Glutamatergic neuron (in vitro differentiated cells): ENCODE measurements at regions not wholly inside any gene's neighbourhood (a gene's known extent, or its start where the extent isn't known, plus 50 kb on each side); places are given as distances from the start of the nearest gene placed in this dataset.

ENCODE experiments used
- DNase-seq: peaks from one replicate; pipeline ENCODE4 v3.0.0; 2022
- H3K27ac Mint-ChIP-seq: one replicate; pipeline ENCODE4 v1.8.0; 2020; ENCODE audit warnings: mild to moderate bottlenecking, mixed read lengths, inconsistent platforms; ENCODE audit not compliant: unreplicated experiment
- H3K27me3 Mint-ChIP-seq: one replicate; pipeline ENCODE4 v1.8.0; 2020; ENCODE audit warnings: mild to moderate bottlenecking, moderate library complexity, mixed read lengths, inconsistent platforms; ENCODE audit not compliant: unreplicated experiment
- H3K36me3 Mint-ChIP-seq: one replicate; pipeline ENCODE4 v1.8.0; 2020; ENCODE audit warnings: mild to moderate bottlenecking, mixed read lengths, inconsistent platforms; ENCODE audit not compliant: unreplicated experiment
- H3K4me1 Mint-ChIP-seq: one replicate; pipeline ENCODE4 v1.8.0; 2020; ENCODE audit warnings: mild to moderate bottlenecking, low read depth, mixed read lengths, inconsistent platforms; ENCODE audit not compliant: unreplicated experiment
- H3K4me3 Mint-ChIP-seq: one replicate; pipeline ENCODE4 v1.8.0; 2020; ENCODE audit warnings: mild to moderate bottlenecking, mixed read lengths, inconsistent platforms; ENCODE audit not compliant: unreplicated experiment
- H3K9me3 Mint-ChIP-seq: one replicate; pipeline ENCODE4 v1.8.0; 2020; ENCODE audit warnings: mild to moderate bottlenecking, moderate library complexity, mixed read lengths, inconsistent platforms; ENCODE audit not compliant: unreplicated experiment
- TF ChIP-seq, protein P1 (sequence below): fragments of 200-600 bp; sonication (generic); IDR thresholded peaks from one replicate; pipeline ENCODE4 v1.5.0; 2021; ENCODE audit not compliant: partially characterized antibody, unreplicated experiment

- Mint-ChIP-seq H3K4me3 (no peak overlapping the region), H3K36me3 (peaks cover 8% of the 10 kb centered on the region), H3K4me1 (peaks cover 6% of the 10 kb centered on the region), H3K27me3 (peaks cover 6% of the 10 kb centered on the region), H3K9me3 (no peaks in the 10 kb centered on the region), H3K27ac (no peak overlapping the region)
- TF ChIP-seq, protein P1, sequence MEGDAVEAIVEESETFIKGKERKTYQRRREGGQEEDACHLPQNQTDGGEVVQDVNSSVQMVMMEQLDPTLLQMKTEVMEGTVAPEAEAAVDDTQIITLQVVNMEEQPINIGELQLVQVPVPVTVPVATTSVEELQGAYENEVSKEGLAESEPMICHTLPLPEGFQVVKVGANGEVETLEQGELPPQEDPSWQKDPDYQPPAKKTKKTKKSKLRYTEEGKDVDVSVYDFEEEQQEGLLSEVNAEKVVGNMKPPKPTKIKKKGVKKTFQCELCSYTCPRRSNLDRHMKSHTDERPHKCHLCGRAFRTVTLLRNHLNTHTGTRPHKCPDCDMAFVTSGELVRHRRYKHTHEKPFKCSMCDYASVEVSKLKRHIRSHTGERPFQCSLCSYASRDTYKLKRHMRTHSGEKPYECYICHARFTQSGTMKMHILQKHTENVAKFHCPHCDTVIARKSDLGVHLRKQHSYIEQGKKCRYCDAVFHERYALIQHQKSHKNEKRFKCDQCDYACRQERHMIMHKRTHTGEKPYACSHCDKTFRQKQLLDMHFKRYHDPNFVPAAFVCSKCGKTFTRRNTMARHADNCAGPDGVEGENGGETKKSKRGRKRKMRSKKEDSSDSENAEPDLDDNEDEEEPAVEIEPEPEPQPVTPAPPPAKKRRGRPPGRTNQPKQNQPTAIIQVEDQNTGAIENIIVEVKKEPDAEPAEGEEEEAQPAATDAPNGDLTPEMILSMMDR: no peak
- no peak for DNase-seq
These were observed 558.6 kb upstream of the ADGRL2 start for GRCh38 chr1:81242103-81242502.

DNA sequence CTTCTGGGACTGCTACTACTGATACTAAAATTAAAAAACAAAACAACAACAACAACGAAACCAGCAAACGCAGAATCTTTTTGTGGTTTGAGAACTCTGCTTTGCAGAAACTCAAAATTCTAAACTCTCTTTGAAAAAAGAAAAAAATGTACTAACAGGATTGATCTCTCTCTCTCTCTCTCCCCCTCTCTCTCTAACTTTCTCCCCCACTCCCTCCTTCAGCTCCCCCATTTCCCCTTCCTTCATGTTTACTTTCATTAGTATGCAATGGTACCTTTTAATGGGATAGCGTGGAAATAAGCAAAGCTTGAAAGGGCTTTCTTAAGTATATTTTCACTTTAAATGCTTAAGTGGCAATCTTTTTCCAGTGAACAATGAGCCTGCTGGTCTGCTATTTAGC, 562.6 kb upstream of the ADGRL2 start:
- H3K9me3 Mint-ChIP-seq: no peaks in the 10 kb centered on the region
- H3K4me1 Mint-ChIP-seq: peaks cover 6% of the 10 kb centered on the region
- no peaks in the 10 kb centered on the region for H3K36me3 Mint-ChIP-seq
- peaks cover 2% of the 10 kb centered on the region for H3K27me3 Mint-ChIP-seq
- H3K4me3 Mint-ChIP-seq: no peak overlapping the region
- TF ChIP-seq, protein P1: no peak
- DNase-seq: no peak
- H3K27ac Mint-ChIP-seq: no peak overlapping the region

DNA sequence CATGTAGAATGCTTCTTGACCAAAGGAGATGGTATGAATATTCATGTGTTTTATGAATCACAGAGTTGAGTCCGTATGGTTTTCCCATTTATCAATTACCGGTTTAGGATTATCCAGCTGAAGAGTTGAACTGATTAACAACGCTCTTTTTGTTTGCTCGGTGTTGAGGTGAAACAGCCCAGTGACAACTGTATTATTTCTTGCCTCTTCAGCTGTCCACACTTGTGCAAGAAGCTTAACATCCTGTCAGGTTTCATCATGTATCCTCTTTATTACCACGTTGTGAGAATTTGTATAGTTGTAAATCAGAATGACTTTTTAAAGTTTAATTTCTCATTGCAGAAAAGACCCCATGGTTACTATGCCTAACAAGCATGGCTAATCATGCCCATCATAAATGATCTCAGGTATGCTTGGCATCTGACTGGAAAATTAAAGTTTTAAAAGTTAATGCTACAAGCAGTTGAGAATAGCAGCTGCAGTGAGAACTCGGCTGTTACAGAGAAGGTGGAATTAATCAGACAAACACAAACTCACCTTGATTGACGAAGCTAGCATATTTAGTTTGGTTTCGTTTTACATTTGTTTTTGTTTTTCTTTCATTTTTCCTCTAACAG, 563.2 kb upstream of the ADGRL2 start:
- peaks cover 6% of the 10 kb centered on the region for H3K4me1 Mint-ChIP-seq
- no peak overlapping the region for H3K27ac Mint-ChIP-seq
- H3K9me3 Mint-ChIP-seq: no peaks in the 10 kb centered on the region
- TF ChIP-seq, protein P1: no peak
- H3K4me3 Mint-ChIP-seq: no peak overlapping the region
- H3K27me3 Mint-ChIP-seq: peaks cover 2% of the 10 kb centered on the region
- H3K36me3 Mint-ChIP-seq: no peaks in the 10 kb centered on the region
- DNase-seq: no peak

GRCh38 chr1:81234237-81234636, 566.5 kb upstream of the ADGRL2 start:
- peaks cover 6% of the 10 kb centered on the region for H3K4me1 Mint-ChIP-seq
- no peak for DNase-seq
- TF ChIP-seq, protein P1: no peak
- H3K4me3 Mint-ChIP-seq: no peak overlapping the region
- no peak overlapping the region for H3K27ac Mint-ChIP-seq
- H3K9me3 Mint-ChIP-seq: no peaks in the 10 kb centered on the region
- peaks cover 2% of the 10 kb centered on the region for H3K27me3 Mint-ChIP-seq
- no peaks in the 10 kb centered on the region for H3K36me3 Mint-ChIP-seq

- Mint-ChIP-seq H3K9me3 (no peaks in the 10 kb centered on the region), H3K27me3 (peaks cover 2% of the 10 kb centered on the region), H3K4me1 (peaks cover 6% of the 10 kb centered on the region), H3K4me3 (no peak overlapping the region), H3K27ac (no peak overlapping the region), H3K36me3 (no peaks in the 10 kb centered on the region)
- no peak for DNase-seq
- TF ChIP-seq, protein P1: no peak
These were observed 567.1 kb upstream of the ADGRL2 start for GRCh38 chr1:81233591-81233990.
